ENCODE measurements at regions not wholly inside any gene's neighbourhood (a gene's known extent, or its start where the extent isn't known, plus 50 kb on each side); places are given as distances from the start of the nearest gene placed in this dataset.

DNA sequence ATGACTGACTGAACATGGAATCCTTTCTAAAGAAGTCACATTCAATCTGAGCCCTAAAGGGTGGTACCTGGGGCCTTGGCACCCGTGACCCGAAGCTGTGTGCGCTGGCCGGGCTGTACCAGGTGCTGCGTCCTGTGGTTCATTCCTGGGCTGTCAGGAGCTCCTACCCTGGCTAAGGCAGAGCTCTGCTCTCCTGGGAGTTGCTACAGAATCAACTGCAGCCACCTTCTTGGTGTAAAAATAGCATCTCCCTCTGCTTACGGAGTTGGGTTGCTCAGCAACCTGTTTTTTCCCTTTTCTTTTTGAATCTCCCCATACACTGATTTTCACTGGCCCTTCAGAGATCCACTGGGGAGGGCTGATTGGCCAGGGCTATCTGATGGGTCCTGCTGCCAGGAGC, 236.6 kb upstream of the PDE10A start:
- no peak overlapping the region for H3K4me3 ChIP-seq (ENCODE audit: low read depth, poor library complexity, severe bottlenecking)
- no peak for TF ChIP-seq POLR2A (IDR thresholded peaks at IDR 0.05)
- TF ChIP-seq, protein P1, sequence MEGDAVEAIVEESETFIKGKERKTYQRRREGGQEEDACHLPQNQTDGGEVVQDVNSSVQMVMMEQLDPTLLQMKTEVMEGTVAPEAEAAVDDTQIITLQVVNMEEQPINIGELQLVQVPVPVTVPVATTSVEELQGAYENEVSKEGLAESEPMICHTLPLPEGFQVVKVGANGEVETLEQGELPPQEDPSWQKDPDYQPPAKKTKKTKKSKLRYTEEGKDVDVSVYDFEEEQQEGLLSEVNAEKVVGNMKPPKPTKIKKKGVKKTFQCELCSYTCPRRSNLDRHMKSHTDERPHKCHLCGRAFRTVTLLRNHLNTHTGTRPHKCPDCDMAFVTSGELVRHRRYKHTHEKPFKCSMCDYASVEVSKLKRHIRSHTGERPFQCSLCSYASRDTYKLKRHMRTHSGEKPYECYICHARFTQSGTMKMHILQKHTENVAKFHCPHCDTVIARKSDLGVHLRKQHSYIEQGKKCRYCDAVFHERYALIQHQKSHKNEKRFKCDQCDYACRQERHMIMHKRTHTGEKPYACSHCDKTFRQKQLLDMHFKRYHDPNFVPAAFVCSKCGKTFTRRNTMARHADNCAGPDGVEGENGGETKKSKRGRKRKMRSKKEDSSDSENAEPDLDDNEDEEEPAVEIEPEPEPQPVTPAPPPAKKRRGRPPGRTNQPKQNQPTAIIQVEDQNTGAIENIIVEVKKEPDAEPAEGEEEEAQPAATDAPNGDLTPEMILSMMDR (IDR thresholded peaks at IDR 0.05): no peak
- intact Hi-C loops (cut with DNase I; ENCODE audit: low total_unique reads): loop anchor here (5.0 kb wide), 1 partner anchor 1313 kb away; no protein-coding TSS in a partner anchor
- 62 to 72% methylated on average over 6 of the region's 6 CpGs for WGBS, 2 donors
- no peak for DNase-seq (ENCODE audit: low spot score in 2 of 2)

DNA sequence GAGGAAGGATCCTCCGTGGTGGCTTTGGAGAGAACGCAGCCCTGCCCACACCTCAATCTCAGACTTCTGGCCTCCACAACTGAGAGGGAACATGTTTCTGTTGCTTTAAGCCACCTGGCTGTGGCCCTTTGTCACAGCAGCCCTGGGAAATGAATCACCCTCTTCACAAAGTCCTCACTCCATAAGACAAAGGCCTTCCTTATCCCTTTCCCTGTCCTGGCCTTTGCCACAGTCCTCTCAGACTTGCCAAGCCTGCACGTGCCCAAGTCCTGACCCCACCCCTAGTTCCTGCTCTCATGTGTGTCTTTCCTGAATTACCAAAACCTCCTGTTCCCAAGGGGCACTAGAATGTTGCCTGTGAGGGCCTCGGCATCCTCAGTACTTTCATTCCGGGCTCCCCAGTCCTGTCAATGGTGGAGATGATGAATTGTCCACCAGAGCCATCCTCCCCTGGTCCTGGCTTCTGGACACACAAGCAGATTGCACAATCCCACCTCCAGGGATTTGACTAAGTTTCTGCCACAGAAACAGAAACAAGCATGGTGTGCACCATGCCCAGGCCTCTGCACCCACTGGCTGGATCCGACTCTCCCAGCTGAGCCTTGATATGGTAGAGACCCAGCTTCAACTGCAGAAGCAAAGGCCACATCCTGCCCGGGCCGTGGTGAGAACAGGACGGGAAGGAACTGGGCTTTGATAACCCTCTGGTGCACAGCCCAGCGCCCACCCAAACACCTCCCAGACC, 232.6 kb upstream of the PDE10A start:
- no peak for DNase-seq (ENCODE audit: low spot score in 2 of 2)
- intact Hi-C loops (cut with DNase I; ENCODE audit: low total_unique reads): loop anchor here (5.0 kb wide), 1 partner anchor 1317 kb away; no protein-coding TSS in a partner anchor
- TF ChIP-seq POLR2A (IDR thresholded peaks at IDR 0.05): no peak
- TF ChIP-seq, protein P1 (IDR thresholded peaks at IDR 0.05): no peak
- 65 to 74% methylated on average over 10 of the region's 10 CpGs for whole genome bisulfite sequencing, 2 donors
- no peak overlapping the region for H3K4me3 ChIP-seq (ENCODE audit: low read depth, poor library complexity, severe bottlenecking)

DNA sequence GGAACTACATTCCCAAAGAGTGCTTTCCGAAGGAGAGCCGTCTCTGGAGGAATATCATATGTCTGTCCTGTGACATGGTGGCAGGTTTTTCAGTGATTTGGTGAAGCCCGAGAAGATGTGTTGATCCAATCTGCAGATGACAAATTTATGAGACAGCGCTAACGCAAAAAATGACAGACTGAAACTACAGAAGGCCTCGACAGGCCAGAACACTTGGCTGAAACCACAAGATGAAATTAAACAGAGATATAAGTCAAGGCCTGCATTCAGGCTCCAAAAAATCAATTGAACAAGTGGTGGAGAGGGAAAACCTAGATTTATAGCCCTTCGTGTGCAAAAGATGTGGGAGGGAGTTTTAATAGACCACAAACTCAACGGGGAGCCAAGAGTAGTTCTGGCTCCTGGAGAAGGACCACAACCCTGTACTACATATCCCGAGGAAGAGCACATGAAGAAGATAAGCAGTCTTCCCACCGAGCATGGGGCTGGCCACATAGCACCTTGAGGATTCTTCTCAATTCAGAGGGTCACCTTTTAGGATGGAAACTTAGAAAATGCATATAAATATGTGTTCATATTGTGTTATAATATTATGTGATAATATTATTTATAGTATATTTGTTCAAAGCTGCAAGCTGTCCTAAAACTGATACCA, 231.3 kb upstream of the PDE10A start:
- DNase-seq (ENCODE audit: low spot score in 2 of 2): no peak
- intact Hi-C loops (cut with DNase I; ENCODE audit: low total_unique reads): no loop called here
- WGBS, 2 donors: 77 to 78% methylated on average over 10 of the region's 10 CpGs
- TF ChIP-seq POLR2A (IDR thresholded peaks at IDR 0.05): no peak
- TF ChIP-seq, protein P1 (IDR thresholded peaks at IDR 0.05): no peak
- H3K4me3 ChIP-seq (ENCODE audit: low read depth, poor library complexity, severe bottlenecking): no peak overlapping the region

DNA sequence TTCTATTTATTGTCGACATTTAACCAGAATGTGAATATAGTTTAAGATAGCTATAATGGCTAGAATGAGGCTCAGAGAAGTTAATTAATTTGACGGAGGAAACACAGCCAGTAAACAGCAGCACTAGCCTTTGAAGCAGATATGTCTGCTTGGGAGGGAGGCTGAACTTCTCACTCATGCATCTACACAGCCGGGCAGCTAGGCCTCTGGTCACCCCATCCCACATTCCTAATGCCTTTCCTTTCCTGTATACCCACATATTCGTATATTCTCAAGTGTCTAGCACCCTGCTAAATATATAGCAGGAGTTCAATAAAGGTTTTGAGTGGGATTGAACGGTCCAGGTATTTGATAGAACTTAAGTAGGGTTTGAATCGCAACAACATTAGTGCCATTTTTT, 230.4 kb upstream of the PDE10A start:
- DNase-seq (ENCODE audit: low spot score in 2 of 2): no peak
- 76 to 91% methylated on average over 6 of the region's 6 CpGs for WGBS, 2 donors
- intact Hi-C loops (cut with DNase I; ENCODE audit: low total_unique reads): no loop called here
- no peak for TF ChIP-seq POLR2A (IDR thresholded peaks at IDR 0.05)
- TF ChIP-seq, protein P1 (IDR thresholded peaks at IDR 0.05): no peak
- H3K4me3 ChIP-seq (ENCODE audit: low read depth, poor library complexity, severe bottlenecking): no peak overlapping the region

DNA sequence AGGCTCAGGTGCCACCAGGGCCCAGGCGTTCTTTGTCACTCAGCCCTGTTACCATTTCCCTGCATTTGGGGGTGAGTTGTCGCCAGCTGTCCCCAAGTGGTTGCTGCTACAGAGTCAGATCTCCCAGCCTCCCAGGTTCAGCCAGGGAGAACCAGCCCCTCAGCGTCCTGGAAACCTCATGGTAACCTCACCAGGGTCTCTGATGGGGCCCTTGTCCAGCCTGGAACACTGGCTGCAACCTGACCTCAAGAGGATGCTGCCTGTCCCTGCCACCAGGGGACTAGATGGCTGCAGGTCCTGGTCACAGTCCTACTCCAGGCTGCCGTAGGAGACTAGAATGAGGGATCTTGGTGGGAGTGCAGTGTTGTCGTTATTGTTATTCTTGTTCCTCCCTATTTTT, 228.3 kb upstream of the PDE10A start:
- TF ChIP-seq, protein P1 (IDR thresholded peaks at IDR 0.05): no peak
- TF ChIP-seq POLR2A (IDR thresholded peaks at IDR 0.05): no peak
- intact Hi-C loops (cut with DNase I; ENCODE audit: low total_unique reads): no loop called here
- no peak overlapping the region for H3K4me3 ChIP-seq (ENCODE audit: low read depth, poor library complexity, severe bottlenecking)
- no peak for DNase-seq (ENCODE audit: low spot score in 2 of 2)
- 88 to 90% methylated on average over 5 of the region's 5 CpGs for WGBS, 2 donors

Data from lower leg skin (tissue), 4 donors.